ENCODE measurements at regions not wholly inside any gene's neighbourhood (a gene's known extent, or its start where the extent isn't known, plus 50 kb on each side); places are given as distances from the start of the nearest gene placed in this dataset.
A peak's percentile ranks its signal among the peaks of the same experiment; 100 is the strongest.

DNA sequence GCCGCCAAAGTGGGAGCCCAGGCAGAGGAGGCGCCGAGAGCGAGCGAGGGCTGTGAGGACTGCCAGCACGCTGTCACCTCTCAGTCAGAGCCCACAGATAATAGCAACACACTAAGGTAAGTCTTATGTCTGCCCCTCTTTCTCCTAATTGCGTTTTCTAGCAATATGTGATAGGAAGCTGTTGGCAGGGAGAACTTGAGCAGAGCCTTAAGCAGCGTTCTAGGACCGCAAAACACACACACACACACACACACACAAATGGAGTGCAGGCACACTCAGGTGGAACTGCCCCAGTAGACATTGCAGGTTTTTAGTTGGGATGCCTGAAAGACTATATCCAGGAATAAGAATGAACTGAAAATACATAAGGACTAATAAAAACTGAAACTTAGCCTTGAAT, 1188.5 kb downstream of the NXPH1 start:
- TF ChIP-seq, protein P1, sequence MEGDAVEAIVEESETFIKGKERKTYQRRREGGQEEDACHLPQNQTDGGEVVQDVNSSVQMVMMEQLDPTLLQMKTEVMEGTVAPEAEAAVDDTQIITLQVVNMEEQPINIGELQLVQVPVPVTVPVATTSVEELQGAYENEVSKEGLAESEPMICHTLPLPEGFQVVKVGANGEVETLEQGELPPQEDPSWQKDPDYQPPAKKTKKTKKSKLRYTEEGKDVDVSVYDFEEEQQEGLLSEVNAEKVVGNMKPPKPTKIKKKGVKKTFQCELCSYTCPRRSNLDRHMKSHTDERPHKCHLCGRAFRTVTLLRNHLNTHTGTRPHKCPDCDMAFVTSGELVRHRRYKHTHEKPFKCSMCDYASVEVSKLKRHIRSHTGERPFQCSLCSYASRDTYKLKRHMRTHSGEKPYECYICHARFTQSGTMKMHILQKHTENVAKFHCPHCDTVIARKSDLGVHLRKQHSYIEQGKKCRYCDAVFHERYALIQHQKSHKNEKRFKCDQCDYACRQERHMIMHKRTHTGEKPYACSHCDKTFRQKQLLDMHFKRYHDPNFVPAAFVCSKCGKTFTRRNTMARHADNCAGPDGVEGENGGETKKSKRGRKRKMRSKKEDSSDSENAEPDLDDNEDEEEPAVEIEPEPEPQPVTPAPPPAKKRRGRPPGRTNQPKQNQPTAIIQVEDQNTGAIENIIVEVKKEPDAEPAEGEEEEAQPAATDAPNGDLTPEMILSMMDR (conservative IDR thresholded peaks at IDR 0.05; ENCODE audit: low read depth, low read length): no peak
- DNase-seq (ENCODE audit: low read depth): no peak
- H3K4me3 ChIP-seq (ENCODE audit: low read depth, low read length): no peak overlapping the region

DNA sequence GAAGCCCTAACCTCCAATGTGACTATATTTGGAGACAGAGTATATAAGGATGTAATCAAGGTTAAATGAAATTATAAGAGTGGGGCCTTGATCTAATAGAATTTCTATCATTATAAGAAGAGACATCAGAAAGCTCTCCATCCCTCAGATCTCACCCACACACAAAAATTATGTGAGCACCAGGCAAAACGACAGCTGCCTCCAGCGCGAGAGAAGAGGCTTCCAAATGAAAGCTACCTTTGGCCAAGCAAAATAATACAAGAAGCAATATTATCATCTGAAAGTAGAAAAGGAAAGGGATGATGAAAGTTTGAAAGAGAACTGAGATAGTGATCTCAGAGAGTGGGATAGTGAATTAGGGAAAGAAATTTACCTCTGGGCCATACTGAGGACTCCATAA, 1192.5 kb downstream of the NXPH1 start:
- TF ChIP-seq, protein P1 (conservative IDR thresholded peaks at IDR 0.05; ENCODE audit: low read depth, low read length): no peak
- no peak for DNase-seq (ENCODE audit: low read depth)
- no peak overlapping the region for H3K4me3 ChIP-seq (ENCODE audit: low read depth, low read length)

DNA sequence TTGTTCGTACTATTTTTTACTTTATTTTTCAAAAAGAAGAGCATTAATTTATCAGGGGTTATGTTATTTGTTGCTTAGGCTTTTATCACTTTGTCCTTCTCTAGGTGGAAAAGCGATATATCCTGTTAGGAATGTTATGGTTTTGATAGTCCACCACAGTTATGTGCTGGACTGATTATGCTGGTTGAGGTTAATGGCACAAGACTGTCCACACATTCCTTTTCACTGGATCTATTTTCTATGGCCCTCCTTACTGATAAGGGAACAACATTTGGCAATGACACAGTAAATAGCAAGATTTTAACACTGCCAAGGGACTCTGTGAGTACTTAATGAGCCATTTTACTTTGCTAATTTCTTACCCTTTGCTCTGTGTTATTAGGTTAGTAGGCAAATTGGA, 1212.3 kb downstream of the NXPH1 start:
- H3K4me3 ChIP-seq (ENCODE audit: low read depth, low read length): no peak overlapping the region
- TF ChIP-seq, protein P1 (conservative IDR thresholded peaks at IDR 0.05; ENCODE audit: low read depth, low read length): no peak
- DNase-seq (ENCODE audit: low read depth): peak; percentile 1

DNA sequence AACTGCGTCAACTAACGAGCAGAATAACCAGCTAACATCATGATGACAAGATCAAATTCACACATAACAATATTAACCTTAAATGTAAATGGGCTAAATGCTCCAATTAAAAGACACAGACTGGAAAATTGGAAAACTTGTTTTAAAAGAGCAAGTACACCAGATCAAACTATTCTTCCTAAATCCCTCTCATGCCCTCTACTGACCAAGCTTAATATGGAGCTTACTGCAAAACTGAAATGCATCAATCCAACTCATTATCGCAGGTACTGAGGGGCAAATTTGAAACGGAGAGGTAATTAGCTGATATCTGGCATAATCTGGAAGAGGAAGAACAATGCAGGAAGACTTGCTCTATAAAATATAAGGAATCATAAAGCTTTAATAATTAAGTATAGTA, 1223.8 kb downstream of the NXPH1 start:
- no peak overlapping the region for H3K4me3 ChIP-seq (ENCODE audit: low read depth, low read length)
- DNase-seq (ENCODE audit: low read depth): no peak
- TF ChIP-seq, protein P1 (conservative IDR thresholded peaks at IDR 0.05; ENCODE audit: low read depth, low read length): no peak

DNA sequence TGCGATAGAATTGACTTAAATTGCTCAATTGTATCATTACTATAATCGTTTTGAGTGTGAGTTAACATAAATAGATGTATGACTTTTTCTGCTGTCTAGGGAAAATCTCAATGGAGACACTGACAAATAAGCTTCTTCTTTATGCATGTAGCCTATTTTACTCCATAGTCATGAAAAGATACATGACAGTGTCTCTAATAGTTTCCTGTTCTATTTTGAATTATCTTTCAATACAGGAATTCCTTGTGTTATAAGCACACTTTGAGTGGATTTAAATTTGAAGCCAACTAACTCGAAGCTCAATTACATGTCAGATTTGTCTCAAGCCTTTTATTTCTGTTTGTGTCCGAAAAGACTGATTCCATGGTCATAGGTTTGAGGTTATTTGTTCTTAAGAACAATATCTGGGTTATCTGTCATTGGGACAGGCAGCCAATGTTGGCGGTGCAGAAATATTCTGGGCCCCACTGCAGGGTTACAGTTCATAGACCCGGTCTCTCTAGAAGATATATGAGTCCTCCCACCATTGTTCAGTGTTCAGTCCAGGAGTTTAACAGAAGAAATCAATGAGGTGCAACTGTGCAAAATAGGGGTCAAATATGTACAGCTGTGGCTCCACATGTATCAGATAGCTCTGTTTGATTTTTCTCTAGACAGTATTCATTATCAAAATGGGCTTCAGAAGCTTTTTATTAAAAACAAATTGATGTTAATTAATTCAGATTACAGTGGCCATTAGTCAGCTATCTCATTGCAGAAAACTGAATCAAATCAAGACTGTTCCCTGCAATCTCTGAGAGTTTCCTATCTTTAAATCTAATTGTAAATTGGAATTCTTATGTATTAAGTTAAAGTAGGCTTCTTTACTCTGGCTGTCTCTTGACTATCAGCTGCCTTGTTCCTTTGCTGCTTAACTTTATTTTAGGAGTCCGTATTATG, 1238.8 kb downstream of the NXPH1 start:
- DNase-seq (ENCODE audit: low read depth): no peak
- no peak overlapping the region for H3K4me3 ChIP-seq (ENCODE audit: low read depth, low read length)
- TF ChIP-seq, protein P1 (conservative IDR thresholded peaks at IDR 0.05; ENCODE audit: low read depth, low read length): no peak

DNA sequence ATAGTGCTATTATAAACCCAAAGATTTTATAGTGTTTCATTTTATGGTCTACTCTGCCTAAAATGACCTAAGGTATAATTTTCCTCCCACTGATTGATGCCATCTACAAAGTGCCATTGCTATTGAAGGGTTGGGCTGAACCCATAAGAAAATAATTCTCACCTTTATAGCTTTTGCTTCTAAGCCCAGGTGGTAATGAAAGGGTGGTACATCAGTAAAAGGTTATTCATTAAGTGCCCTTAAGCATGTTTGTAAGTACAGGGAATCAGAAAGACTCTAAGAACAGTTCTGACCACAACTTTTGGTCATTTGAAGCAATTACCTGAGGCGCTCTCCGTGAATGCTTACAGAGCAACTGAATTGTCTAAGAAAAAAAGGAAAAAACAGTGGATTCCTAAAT, 1247.3 kb downstream of the NXPH1 start:
- H3K4me3 ChIP-seq (ENCODE audit: low read depth, low read length): no peak overlapping the region
- TF ChIP-seq, protein P1 (conservative IDR thresholded peaks at IDR 0.05; ENCODE audit: low read depth, low read length): no peak
- no peak for DNase-seq (ENCODE audit: low read depth)

DNA sequence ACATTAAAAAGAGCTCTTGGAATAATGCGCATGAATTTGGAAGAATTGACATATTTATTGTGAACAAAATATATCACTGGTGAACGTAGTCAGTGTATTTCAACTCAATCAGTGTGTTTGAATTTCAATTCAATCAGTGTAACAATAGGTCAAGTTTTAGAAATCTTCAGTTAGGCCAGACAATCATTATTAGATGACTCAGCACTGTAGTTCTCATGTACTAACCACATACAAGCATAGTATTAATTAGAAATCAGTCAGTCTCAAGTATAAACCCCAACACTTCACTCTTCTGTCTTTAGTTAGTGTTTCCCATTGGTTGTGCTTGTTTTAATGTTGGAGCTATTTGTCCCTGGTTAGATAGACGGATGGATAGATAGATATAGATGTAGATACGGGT, 1247.9 kb downstream of the NXPH1 start:
- no peak for DNase-seq (ENCODE audit: low read depth)
- H3K4me3 ChIP-seq (ENCODE audit: low read depth, low read length): no peak overlapping the region
- TF ChIP-seq, protein P1 (conservative IDR thresholded peaks at IDR 0.05; ENCODE audit: low read depth, low read length): no peak

Data from choroid plexus epithelial cell (primary cell).